ENCODE measurements at regions not wholly inside any gene's neighbourhood (a gene's known extent, or its start where the extent isn't known, plus 50 kb on each side); places are given as distances from the start of the nearest gene placed in this dataset.

- Histone ChIP-seq H3K9me3 (no peaks in the 10 kb centered on the region), H3K4me3 (no peak overlapping the region), H3K27ac (no peak overlapping the region), H3K27me3 (replicated peaks in 1 of 7) (no peaks in the 10 kb centered on the region), H3K4me1 (peaks cover 0 to 9% (median 0%) of the 10 kb centered on the region in 6 donors), H3K36me3 (no peaks in the 10 kb centered on the region)
- 62 to 78% (median 73%) methylated on average over 1 of the region's 1 CpG for WGBS, 5 donors
- no peak for DNase-seq
- TF ChIP-seq CTCF (IDR thresholded peaks at IDR 0.05 in 8 of 11, conservative IDR thresholded peaks at IDR 0.05 in 3 of 11) (no peak), POLR2A (IDR thresholded peaks at IDR 0.05) (no peak), POLR2AphosphoS5 (IDR thresholded peaks at IDR 0.05) (no peak)
- intact Hi-C loops (cut with DNase I; ENCODE audit: low total_unique reads) = no loop called here
Observed at GRCh38 chr20:6635034-6635736, 132.3 kb upstream of the BMP2 start.

- WGBS, 5 donors = 66 to 82% (median 70%) methylated on average over 4 of the region's 4 CpGs
- intact Hi-C loops (cut with DNase I; ENCODE audit: low total_unique reads) = no loop called here
- peaks cover 0 to 9% (median 0%) of the 10 kb centered on the region in 6 donors for H3K4me1 ChIP-seq
- no peaks in the 10 kb centered on the region for H3K36me3 ChIP-seq
- no peak overlapping the region for H3K27ac ChIP-seq
- H3K4me3 ChIP-seq = no peak overlapping the region
- H3K27me3 ChIP-seq (replicated peaks in 1 of 7) = no peaks in the 10 kb centered on the region
- TF ChIP-seq POLR2A (IDR thresholded peaks at IDR 0.05) (no peak), CTCF (IDR thresholded peaks at IDR 0.05 in 8 of 11, conservative IDR thresholded peaks at IDR 0.05 in 3 of 11) (no peak), POLR2AphosphoS5 (IDR thresholded peaks at IDR 0.05) (no peak)
- DNase-seq = no peak
- H3K9me3 ChIP-seq = no peaks in the 10 kb centered on the region
Observed at GRCh38 chr20:6632187-6632586, 135.3 kb upstream of the BMP2 start.

- Histone ChIP-seq H3K36me3 (no peaks in the 10 kb centered on the region), H3K27me3 (replicated peaks in 1 of 7) (no peaks in the 10 kb centered on the region), H3K27ac (no peak overlapping the region), H3K4me3 (no peak overlapping the region), H3K4me1 (no peaks in the 10 kb centered on the region), H3K9me3 (peaks cover 0 to 6% (median 0%) of the 10 kb centered on the region in 8 donors)
- intact Hi-C loops (cut with DNase I; ENCODE audit: low total_unique reads) = no loop called here
- DNase-seq = no peak
- TF ChIP-seq POLR2AphosphoS5 (IDR thresholded peaks at IDR 0.05) (no peak), POLR2A (IDR thresholded peaks at IDR 0.05) (no peak), CTCF (IDR thresholded peaks at IDR 0.05 in 8 of 11, conservative IDR thresholded peaks at IDR 0.05 in 3 of 11) (no peak)
- WGBS, 5 donors = 22 to 61% (median 44%) methylated on average over 2 of the region's 2 CpGs
Observed at GRCh38 chr20:6630514-6630913, 137.0 kb upstream of the BMP2 start.

- intact Hi-C loops (cut with DNase I; ENCODE audit: low total_unique reads) = no loop called here
- Histone ChIP-seq H3K9me3 (peaks cover 0 to 6% (median 0%) of the 10 kb centered on the region in 8 donors), H3K27me3 (replicated peaks in 1 of 7) (no peaks in the 10 kb centered on the region), H3K27ac (no peak overlapping the region), H3K4me3 (no peak overlapping the region), H3K4me1 (no peaks in the 10 kb centered on the region), H3K36me3 (no peaks in the 10 kb centered on the region)
- 82 to 96% (median 88%) methylated on average over 2 of the region's 2 CpGs for WGBS, 5 donors
- no peak for DNase-seq
- TF ChIP-seq POLR2AphosphoS5 (IDR thresholded peaks at IDR 0.05) = no peak
- TF ChIP-seq CTCF (IDR thresholded peaks at IDR 0.05 in 8 of 11, conservative IDR thresholded peaks at IDR 0.05 in 3 of 11) = no peak
- TF ChIP-seq POLR2A (IDR thresholded peaks at IDR 0.05) = no peak
Observed at GRCh38 chr20:6629564-6629963, 137.9 kb upstream of the BMP2 start.

Measured in spleen (tissue), 11 donors.